ENCODE measurements at regions not wholly inside any gene's neighbourhood (a gene's known extent, or its start where the extent isn't known, plus 50 kb on each side); places are given as distances from the start of the nearest gene placed in this dataset.

DNA sequence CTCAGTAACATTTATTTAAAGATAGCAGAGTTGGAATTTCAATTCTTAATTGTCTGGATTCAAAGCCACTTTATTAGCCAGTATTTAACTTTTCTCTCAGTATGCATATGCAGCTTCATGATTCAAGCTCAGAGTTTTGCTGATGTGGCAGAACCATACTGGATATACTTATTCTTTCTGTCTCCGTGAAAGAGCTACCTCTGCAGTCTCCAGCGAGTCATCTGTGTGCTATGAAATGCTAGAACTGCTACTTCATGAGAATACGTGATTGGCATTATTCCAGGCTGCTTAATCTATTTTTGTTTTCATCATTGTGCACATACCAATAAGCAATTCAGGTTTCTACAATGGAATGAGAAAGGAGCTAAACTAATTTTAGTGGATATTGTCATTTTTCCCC is 743.7 kb downstream of the C4orf33 start:
- no peak for TF ChIP-seq POLR2A (IDR thresholded peaks at IDR 0.05; ENCODE audit: low read depth, low read length)
- no peak for TF ChIP-seq SPI1 (IDR thresholded peaks at IDR 0.05; ENCODE audit: low read depth, low read length)
- TF ChIP-seq POLR2AphosphoS5 (IDR thresholded peaks at IDR 0.05; ENCODE audit: low read depth, low read length): no peak
- TF ChIP-seq TAF1 (IDR thresholded peaks at IDR 0.05; ENCODE audit: low read depth, low read length): no peak
- no peak for TF ChIP-seq POU2F2 (IDR thresholded peaks at IDR 0.05; ENCODE audit: low read depth, low read length)

Data from GM12891 (cell line).